GM18909 (cell line): ENCODE measurements at regions not wholly inside any gene's neighbourhood (a gene's known extent, or its start where the extent isn't known, plus 50 kb on each side); places are given as distances from the start of the nearest gene placed in this dataset.

Experiments used
- ATAC-seq: cut with Tn5 transposase; IDR thresholded peaks from one replicate; pipeline ENCODE4 v1.9.1; 2021; ENCODE audit warnings: mild to moderate bottlenecking; ENCODE audit not compliant: unreplicated experiment, poor library complexity

GRCh38 chr2:39532933-39533332 is 95.8 kb upstream of the MAP4K3 start:
- no peak for ATAC-seq

GRCh38 chr2:39534095-39534711 is 97.1 kb upstream of the MAP4K3 start:
- ATAC-seq = no peak

GRCh38 chr2:39535636-39536185 is 98.6 kb upstream of the MAP4K3 start:
- no peak for ATAC-seq

GRCh38 chr2:39537150-39537549 is 100.1 kb upstream of the MAP4K3 start:
- ATAC-seq = no peak

GRCh38 chr2:39538718-39539117 is 101.6 kb upstream of the MAP4K3 start:
- no peak for ATAC-seq

GRCh38 chr2:39540414-39540813 is 103.3 kb upstream of the MAP4K3 start:
- no peak for ATAC-seq

GRCh38 chr2:39541011-39541930 is 104.2 kb upstream of the MAP4K3 start:
- ATAC-seq = peak; percentile 47

GRCh38 chr2:39542523-39542922 is 105.4 kb upstream of the MAP4K3 start:
- ATAC-seq = no peak

GRCh38 chr2:39545957-39546356 is 108.9 kb upstream of the MAP4K3 start:
- ATAC-seq = no peak

- ATAC-seq = no peak
These were observed 109.3 kb upstream of the MAP4K3 start for GRCh38 chr2:39546409-39546808.

- ATAC-seq = no peak
These were observed 109.9 kb upstream of the MAP4K3 start for GRCh38 chr2:39546937-39547336.

- ATAC-seq = no peak
These were observed 111.0 kb upstream of the MAP4K3 start for GRCh38 chr2:39547811-39548719.

GRCh38 chr2:39549000-39549399 is 111.9 kb upstream of the MAP4K3 start:
- no peak for ATAC-seq

- no peak for ATAC-seq
These were observed 112.8 kb upstream of the MAP4K3 start for GRCh38 chr2:39549718-39550464.

- ATAC-seq = no peak
These were observed 113.7 kb upstream of the MAP4K3 start for GRCh38 chr2:39550701-39551285.

- no peak for ATAC-seq
These were observed 106.8 kb upstream of the TMEM178A start for GRCh38 chr2:39558906-39559305.

GRCh38 chr2:39563572-39563971 is 102.1 kb upstream of the TMEM178A start:
- ATAC-seq = no peak

- no peak for ATAC-seq
These were observed 98.2 kb upstream of the TMEM178A start for GRCh38 chr2:39567507-39567906.

GRCh38 chr2:39568116-39568515 is 97.6 kb upstream of the TMEM178A start:
- ATAC-seq = no peak
